Adipocyte (in vitro differentiated cells): ENCODE measurements at regions not wholly inside any gene's neighbourhood (a gene's known extent, or its start where the extent isn't known, plus 50 kb on each side); places are given as distances from the start of the nearest gene placed in this dataset.
A peak's percentile ranks its signal among the peaks of the same experiment; 100 is the strongest.
"Not testable (repeated sequence)": the region's sequence is repeated elsewhere in the genome, so short reads cannot be mapped to it uniquely, and the experiment has no call there.

ENCODE experiments used
- DNase-seq: peaks from one replicate; pipeline ENCODE4 v3.0.0-alpha.2; 2015; ENCODE audit warnings: low read depth
- H3K27me3 ChIP-seq: replicated peaks from 2 replicates; pipeline ENCODE4 v1.7.0; 2013; ENCODE audit warnings: mild to moderate bottlenecking, low read length, moderate library complexity; ENCODE audit not compliant: control insufficient read depth, insufficient read depth
- H3K36me3 ChIP-seq: 2 replicates; pipeline ENCODE4 v1.7.0; 2013; ENCODE audit warnings: low read length, mild to moderate bottlenecking, moderate library complexity; ENCODE audit not compliant: control insufficient read depth, insufficient read depth, severe bottlenecking
- H3K4me1 ChIP-seq: 2 replicates; pipeline ENCODE4 v1.7.0; 2013; ENCODE audit warnings: mild to moderate bottlenecking, low read length, moderate library complexity; ENCODE audit not compliant: control insufficient read depth, insufficient read depth
- H3K4me3 ChIP-seq: 2 replicates; pipeline ENCODE4 v1.7.0; 2013; ENCODE audit warnings: mild to moderate bottlenecking, low read length, moderate library complexity
- H3K9ac ChIP-seq: 2 replicates; pipeline ENCODE4 v1.7.0; 2013; ENCODE audit warnings: mild to moderate bottlenecking, low read length, moderate library complexity
- H3K9me3 ChIP-seq: 2 replicates; pipeline ENCODE4 v1.7.0; 2013; ENCODE audit warnings: mild to moderate bottlenecking, low read length, moderate library complexity; ENCODE audit not compliant: control insufficient read depth

DNA sequence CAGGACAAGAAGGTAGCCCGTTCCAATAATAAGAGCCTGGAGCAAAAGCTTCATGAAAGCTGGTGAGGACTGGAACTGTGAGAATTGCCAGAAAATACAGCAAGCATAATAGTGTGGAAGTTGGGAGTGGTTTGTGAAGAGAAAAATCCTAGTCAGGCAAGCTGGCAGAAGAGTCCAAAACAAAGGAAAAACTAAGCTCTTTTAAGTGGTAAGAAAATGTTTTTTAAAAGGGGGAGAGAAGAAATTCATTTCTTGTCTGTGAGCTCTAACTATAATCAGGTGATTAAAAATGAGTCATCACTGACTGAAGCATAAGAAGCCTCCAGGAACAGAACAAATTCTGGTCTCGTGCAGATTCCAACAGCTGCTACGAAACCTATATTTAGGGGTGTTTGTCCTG lies 102.6 kb downstream of the CAAP1 start:
- DNase-seq, result peak; percentile 17
- Histone ChIP-seq H3K4me1 (peaks cover 7% of the 10 kb centered on the region), H3K9me3 (peaks cover 8% of the 10 kb centered on the region), H3K27me3 (no peaks in the 10 kb centered on the region), H3K36me3 (no peaks in the 10 kb centered on the region), H3K4me3 (no peak overlapping the region), H3K9ac (no peak overlapping the region)

DNA sequence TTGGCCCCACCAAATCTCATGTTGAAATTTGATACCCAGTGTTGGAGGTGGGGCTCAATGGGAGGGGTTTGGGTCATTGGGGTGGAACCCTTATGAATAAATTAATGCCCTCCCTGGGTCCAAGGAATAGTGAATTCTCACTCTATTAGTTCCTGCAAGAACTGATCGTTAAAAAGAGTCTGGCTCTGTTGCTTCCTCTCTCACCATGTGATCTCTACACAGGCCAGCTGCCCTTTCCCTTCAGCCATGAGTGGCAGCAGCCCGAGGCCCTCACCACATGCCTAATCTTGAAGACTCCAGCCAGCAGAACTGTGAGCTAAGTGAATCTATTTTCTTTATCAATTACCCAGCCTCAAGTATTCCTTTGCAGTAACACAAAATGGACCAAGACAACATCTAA lies 106.0 kb downstream of the CAAP1 start:
- peaks cover 7% of the 10 kb centered on the region for H3K4me1 ChIP-seq
- H3K9ac ChIP-seq, result no peak overlapping the region
- H3K9me3 ChIP-seq, result no peaks in the 10 kb centered on the region
- no peak for DNase-seq
- no peak overlapping the region for H3K4me3 ChIP-seq
- no peaks in the 10 kb centered on the region for H3K27me3 ChIP-seq
- H3K36me3 ChIP-seq, result no peaks in the 10 kb centered on the region

DNA sequence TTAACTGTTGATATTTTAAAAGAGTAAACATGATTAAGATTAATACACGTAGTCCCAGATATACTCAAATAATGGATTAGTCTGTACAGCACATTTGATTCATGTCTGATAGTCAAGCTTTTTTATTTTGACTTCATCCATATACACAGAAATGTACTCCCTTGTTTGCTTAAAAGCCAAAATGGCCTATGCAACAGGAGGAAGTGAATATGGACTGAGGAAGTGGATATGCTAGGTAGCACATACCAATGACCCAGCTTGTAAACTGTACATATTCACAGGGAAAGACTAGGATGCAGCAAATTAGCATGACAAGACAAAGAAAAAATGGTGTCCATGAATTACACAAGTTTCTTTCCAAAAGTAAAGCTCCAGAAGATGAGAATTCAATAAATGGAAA lies 109.7 kb downstream of the CAAP1 start:
- Histone ChIP-seq H3K27me3 (no peaks in the 10 kb centered on the region), H3K9me3 (no peaks in the 10 kb centered on the region), H3K4me1 (peaks cover 4% of the 10 kb centered on the region), H3K9ac (no peak overlapping the region), H3K36me3 (no peaks in the 10 kb centered on the region), H3K4me3 (no peak overlapping the region)
- no peak for DNase-seq

DNA sequence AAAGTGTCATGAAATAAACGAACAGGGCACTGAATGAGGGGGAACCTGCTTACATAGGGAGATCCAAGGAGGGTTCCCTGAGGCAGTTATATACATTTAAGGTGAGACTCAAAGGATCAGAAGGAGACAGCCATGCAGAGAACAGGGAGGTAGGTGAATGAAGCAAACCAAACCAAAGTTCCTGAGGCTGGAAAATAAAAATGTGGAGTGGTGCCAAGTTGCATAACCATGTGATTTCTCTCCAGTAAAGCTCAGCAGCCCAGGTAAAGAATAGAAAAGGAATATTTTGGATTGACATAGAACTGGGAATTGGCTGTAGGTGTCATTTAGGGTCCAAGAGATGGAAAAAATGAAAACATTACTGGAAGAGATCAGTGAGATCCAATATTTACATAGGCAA lies 110.7 kb downstream of the CAAP1 start:
- Histone ChIP-seq H3K27me3 (no peaks in the 10 kb centered on the region), H3K4me3 (no peak overlapping the region), H3K9ac (no peak overlapping the region), H3K36me3 (no peaks in the 10 kb centered on the region), H3K4me1 (peaks cover 4% of the 10 kb centered on the region), H3K9me3 (no peaks in the 10 kb centered on the region)
- peak; percentile 13 for DNase-seq

DNA sequence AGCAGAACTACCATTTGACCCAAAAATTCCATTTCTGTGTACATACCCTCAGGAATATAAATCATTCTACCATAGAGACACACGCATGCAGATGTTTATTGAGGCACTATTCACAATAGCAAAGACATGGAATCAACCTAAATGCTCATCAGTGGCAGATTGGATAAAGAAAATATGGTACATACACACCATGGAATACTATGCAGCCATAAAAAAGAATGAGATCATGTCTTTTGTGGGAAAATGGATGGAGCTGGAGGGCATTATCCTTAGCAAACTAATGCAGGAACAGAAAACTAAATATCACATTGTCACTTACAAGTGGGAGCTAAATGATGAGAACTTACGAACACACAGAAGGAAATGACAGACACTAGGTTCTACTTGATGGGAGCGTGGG lies 112.3 kb downstream of the CAAP1 start:
- not testable (repeated sequence) for H3K4me1 ChIP-seq, H3K9ac ChIP-seq, H3K4me3 ChIP-seq, H3K9me3 ChIP-seq, DNase-seq, H3K27me3 ChIP-seq, H3K36me3 ChIP-seq

DNA sequence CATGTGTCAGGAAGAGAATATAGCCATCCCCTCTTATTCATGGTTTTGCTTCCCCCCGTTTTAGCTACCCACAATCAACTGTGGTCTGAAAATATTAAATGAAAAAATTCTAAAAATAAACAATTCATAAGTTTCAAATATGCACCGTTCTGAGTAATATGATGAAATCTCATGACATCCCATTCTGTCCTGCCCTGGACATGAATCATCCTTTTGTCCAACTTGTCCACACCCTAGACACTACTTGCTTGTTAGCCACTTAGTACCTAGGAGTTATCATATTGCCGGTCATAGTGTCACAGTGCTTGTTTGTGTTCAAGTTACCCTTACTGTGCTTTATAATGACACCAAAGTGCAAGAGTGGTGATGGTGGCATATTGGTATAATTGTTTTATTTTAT lies 113.5 kb downstream of the CAAP1 start:
- H3K4me1 ChIP-seq, result peaks cover 4% of the 10 kb centered on the region
- no peaks in the 10 kb centered on the region for H3K36me3 ChIP-seq
- H3K27me3 ChIP-seq, result no peaks in the 10 kb centered on the region
- no peaks in the 10 kb centered on the region for H3K9me3 ChIP-seq
- DNase-seq, result peak; percentile 54
- H3K9ac ChIP-seq, result no peak overlapping the region
- H3K4me3 ChIP-seq, result no peak overlapping the region

DNA sequence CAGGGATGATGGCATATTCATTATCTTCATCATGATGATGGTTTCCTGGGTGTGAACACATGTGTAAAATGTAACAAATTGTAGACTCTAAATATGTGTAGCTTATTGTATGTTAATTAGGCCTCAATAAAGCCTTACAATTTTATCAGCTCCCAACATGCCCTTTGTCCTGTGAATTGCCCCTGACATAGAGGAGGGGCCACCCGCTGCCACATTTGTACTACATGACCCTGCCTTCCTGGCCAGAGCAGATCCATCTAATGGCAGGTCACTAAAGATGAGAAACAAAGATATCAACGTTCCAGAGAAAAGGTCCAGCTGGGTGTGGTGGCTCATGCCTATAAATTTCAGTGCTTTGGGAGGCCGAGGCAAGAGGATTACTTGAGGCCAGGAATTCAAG lies 117.2 kb downstream of the CAAP1 start:
- Histone ChIP-seq H3K36me3 (no peaks in the 10 kb centered on the region), H3K27me3 (no peaks in the 10 kb centered on the region), H3K9ac (no peak overlapping the region), H3K4me3 (no peak overlapping the region), H3K9me3 (peaks cover 6% of the 10 kb centered on the region), H3K4me1 (peaks cover 4% of the 10 kb centered on the region)
- no peak for DNase-seq

DNA sequence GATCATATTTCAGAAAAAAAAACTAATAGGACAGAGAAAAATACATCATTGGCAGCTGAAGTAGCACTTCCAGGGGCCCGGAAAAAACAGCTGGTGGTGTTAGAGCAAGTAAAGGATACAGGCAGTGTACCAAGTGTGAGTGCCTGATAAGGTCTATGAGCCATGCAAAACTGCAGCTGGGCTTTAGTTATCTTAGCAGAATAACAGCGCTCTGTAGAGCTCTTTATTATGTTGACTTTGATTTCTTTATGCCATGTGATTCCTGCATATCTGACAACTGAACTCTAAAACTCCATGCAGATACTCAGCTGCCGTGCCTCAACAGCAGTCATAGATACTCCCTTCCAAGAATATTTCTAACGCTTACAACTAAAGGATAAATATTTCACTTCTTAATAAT lies 119.5 kb downstream of the CAAP1 start:
- Histone ChIP-seq H3K9me3 (peaks cover 6% of the 10 kb centered on the region), H3K4me1 (peaks cover 5% of the 10 kb centered on the region), H3K9ac (no peak overlapping the region), H3K36me3 (no peaks in the 10 kb centered on the region), H3K4me3 (no peak overlapping the region), H3K27me3 (no peaks in the 10 kb centered on the region)
- no peak for DNase-seq

DNA sequence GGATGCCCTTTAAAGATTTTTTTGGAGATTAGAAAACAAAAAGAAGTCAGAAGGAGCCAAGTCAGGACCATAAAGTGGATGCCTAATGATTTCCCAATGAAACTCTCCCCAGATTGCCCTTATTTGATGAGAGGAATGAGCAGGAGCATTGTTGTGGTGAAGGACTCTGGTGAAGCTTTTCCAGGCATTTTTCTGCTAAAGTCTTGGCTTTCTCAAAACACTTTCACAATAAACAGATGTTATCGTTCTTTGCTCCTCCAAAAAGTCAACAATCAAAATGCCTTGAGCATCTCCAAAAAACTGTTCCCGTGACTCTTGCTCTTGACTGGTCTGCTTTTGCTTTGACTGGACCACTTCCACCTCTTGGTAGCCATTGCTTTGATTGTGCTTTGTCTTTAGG lies 121.8 kb downstream of the CAAP1 start:
- H3K36me3 ChIP-seq, result no peaks in the 10 kb centered on the region
- H3K9ac ChIP-seq, result no peak overlapping the region
- H3K9me3 ChIP-seq, result peaks cover 6% of the 10 kb centered on the region
- H3K4me3 ChIP-seq, result no peak overlapping the region
- DNase-seq, result peak; percentile 53
- peaks cover 12% of the 10 kb centered on the region for H3K4me1 ChIP-seq
- H3K27me3 ChIP-seq, result no peaks in the 10 kb centered on the region

DNA sequence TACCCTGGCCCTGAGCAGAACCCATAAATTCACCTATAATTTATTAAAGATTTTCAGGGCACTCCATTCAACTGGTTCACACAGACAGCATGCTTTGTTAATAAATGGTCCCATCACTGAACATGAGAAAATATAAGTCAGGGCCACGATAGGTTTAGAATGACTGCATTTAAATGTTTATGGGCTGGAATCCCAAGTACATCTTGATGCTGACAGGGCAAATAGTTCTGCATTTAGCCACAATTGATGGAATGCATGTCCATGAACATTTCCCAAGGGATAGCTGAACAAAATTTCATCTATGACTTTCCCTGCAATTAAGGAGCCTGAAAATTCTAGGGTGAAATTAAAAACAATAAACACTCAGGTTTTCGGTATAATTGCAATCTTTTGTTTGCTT lies 124.5 kb downstream of the CAAP1 start:
- DNase-seq, result peak; percentile 62
- H3K9ac ChIP-seq, result no peak overlapping the region
- peaks cover 6% of the 10 kb centered on the region for H3K9me3 ChIP-seq
- H3K36me3 ChIP-seq, result no peaks in the 10 kb centered on the region
- no peaks in the 10 kb centered on the region for H3K27me3 ChIP-seq
- H3K4me1 ChIP-seq, result peaks cover 12% of the 10 kb centered on the region
- no peak overlapping the region for H3K4me3 ChIP-seq

DNA sequence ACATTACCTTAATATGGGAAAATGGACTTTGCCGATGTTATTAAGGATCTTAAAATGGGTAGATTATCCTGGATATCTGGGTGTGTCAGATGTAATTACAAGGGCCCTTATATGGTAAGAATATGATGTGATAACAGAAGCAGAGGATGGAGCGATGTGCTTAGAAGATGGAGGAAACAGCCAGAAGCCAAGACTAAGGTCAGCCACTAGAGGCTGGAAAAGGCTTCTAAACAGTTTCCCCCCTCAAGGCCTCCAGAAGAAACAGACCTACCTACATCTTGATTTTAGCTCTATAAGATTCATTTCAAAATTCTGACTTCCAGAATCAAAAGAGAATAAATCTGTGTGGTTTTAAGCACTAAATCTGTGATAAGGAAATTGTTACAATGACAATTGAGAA lies 131.9 kb downstream of the CAAP1 start:
- H3K4me3 ChIP-seq, result no peak overlapping the region
- no peaks in the 10 kb centered on the region for H3K36me3 ChIP-seq
- H3K4me1 ChIP-seq, result peaks cover 6% of the 10 kb centered on the region
- no peak overlapping the region for H3K9ac ChIP-seq
- DNase-seq, result no peak
- no peaks in the 10 kb centered on the region for H3K27me3 ChIP-seq
- no peaks in the 10 kb centered on the region for H3K9me3 ChIP-seq

DNA sequence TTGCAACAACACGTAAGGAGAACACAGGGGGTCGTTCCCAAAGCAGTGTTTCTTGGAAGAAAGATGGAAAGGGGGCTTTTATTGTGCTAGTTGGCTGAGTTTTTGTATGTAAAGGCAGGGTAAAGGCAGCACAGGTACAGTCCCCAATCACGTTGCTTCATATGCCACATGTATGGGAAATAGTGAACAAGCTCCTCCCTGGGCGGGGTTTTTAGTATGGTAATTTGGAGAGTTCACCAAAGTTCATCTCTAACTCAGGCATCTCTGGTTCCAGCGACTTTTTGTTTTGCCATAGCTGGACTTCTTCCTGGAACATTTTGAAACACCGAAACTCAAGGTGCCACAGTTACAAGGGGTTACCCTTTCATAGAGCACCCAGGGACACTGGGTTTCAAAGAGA lies 133.9 kb downstream of the CAAP1 start:
- peaks cover 19% of the 10 kb centered on the region for H3K4me1 ChIP-seq
- no peak overlapping the region for H3K4me3 ChIP-seq
- H3K27me3 ChIP-seq, result no peaks in the 10 kb centered on the region
- no peak for DNase-seq
- no peaks in the 10 kb centered on the region for H3K36me3 ChIP-seq
- no peaks in the 10 kb centered on the region for H3K9me3 ChIP-seq
- H3K9ac ChIP-seq, result no peak overlapping the region
